Daoy (cell line): ENCODE measurements at regions not wholly inside any gene's neighbourhood (a gene's known extent, or its start where the extent isn't known, plus 50 kb on each side); places are given as distances from the start of the nearest gene placed in this dataset.

Experiments used
- DNase-seq: peaks from one replicate; pipeline ENCODE4 v3.0.0-alpha.2; 2015; ENCODE audit warnings: low read depth

GRCh38 chr2:62565309-62565908, 59.4 kb upstream of the TMEM17 start:
- DNase-seq = no peak

GRCh38 chr2:62564380-62565137, 58.6 kb upstream of the TMEM17 start:
- DNase-seq = no peak

- DNase-seq = no peak
Measured at GRCh38 chr2:62561586-62561985, 55.6 kb upstream of the TMEM17 start.

GRCh38 chr2:62559582-62559981, 53.6 kb upstream of the TMEM17 start:
- no peak for DNase-seq

GRCh38 chr2:62558743-62559142, 52.7 kb upstream of the TMEM17 start:
- DNase-seq = no peak

- no peak for DNase-seq
Measured at GRCh38 chr2:62556086-62556485, 50.1 kb upstream of the TMEM17 start.
